Neural cell (in vitro differentiated cells): ENCODE measurements at regions not wholly inside any gene's neighbourhood (a gene's known extent, or its start where the extent isn't known, plus 50 kb on each side); places are given as distances from the start of the nearest gene placed in this dataset.
"Not testable (repeated sequence)": the region's sequence is repeated elsewhere in the genome, so short reads cannot be mapped to it uniquely, and the experiment has no call there.

Experiments
- H2AFZ ChIP-seq: fragments of 200-600, 300-800 bp; sonication (generic), shearing (Covaris generic); 2 replicates; pipeline ENCODE4 v1.6.0; 2014; ENCODE audit warnings: low read depth, mild to moderate bottlenecking, antibody characterized with exemption, low read length, moderate library complexity
- H3F3A ChIP-seq: fragments of 200-600 bp; shearing (Covaris generic); 2 replicates; pipeline ENCODE4 v1.6.1; 2016; ENCODE audit warnings: mild to moderate bottlenecking, moderate library complexity, mixed read lengths, antibody characterized with exemption, low read length; ENCODE audit not compliant: insufficient read depth, poor library complexity, severe bottlenecking
- H3K27ac ChIP-seq: fragments of 200-600, 300-800 bp; sonication (generic), shearing (Covaris generic); 2 replicates; pipeline ENCODE4 v1.5.1; 2014; ENCODE audit warnings: mild to moderate bottlenecking, low read length, moderate library complexity
- H3K27me3 ChIP-seq: fragments of 300-800, 200-600 bp; sonication (generic), shearing (Covaris generic); 2 replicates; pipeline ENCODE4 v1.6.0; 2014; ENCODE audit warnings: mild to moderate bottlenecking, low read depth, low read length, moderate library complexity; ENCODE audit not compliant: insufficient read depth
- H3K36me3 ChIP-seq: fragments of 300-800, 200-600 bp; sonication (generic), shearing (Covaris generic); 2 replicates; pipeline ENCODE4 v1.5.1; 2014; ENCODE audit warnings: mild to moderate bottlenecking, antibody characterized with exemption, low read length, moderate library complexity; ENCODE audit not compliant: insufficient read depth
- H3K4me2 ChIP-seq: fragments of 300-800, 200-600 bp; sonication (generic), shearing (Covaris generic); 2 replicates; pipeline ENCODE4 v1.6.0; 2014; ENCODE audit warnings: mild to moderate bottlenecking, low read length
- H3K4me3 ChIP-seq: fragments of 300-800, 200-600 bp; sonication (generic), shearing (Covaris generic); 2 replicates; pipeline ENCODE4 v1.5.1; 2014; ENCODE audit warnings: mild to moderate bottlenecking, low read length, moderate library complexity
- H3K79me2 ChIP-seq: fragments of 200-600 bp; shearing (Covaris generic); replicated peaks from 2 replicates; pipeline ENCODE4 v1.6.0; 2014; ENCODE audit warnings: mild to moderate bottlenecking, low read length, moderate library complexity; ENCODE audit not compliant: insufficient read depth
- H3K9ac ChIP-seq: fragments of 300-800, 200-600 bp; sonication (generic), shearing (Covaris generic); 2 replicates; pipeline ENCODE4 v1.6.1; 2016; ENCODE audit warnings: mild to moderate bottlenecking, low read length, mixed read lengths
- H3K9me2 ChIP-seq: fragments of 200-600 bp; shearing (Covaris generic); 2 replicates; pipeline ENCODE4 v1.6.1; 2016; ENCODE audit warnings: mild to moderate bottlenecking, low read length, mixed read lengths; ENCODE audit not compliant: insufficient read depth
- H3K9me3 ChIP-seq: fragments of 200-600, 300-800 bp; sonication (generic), shearing (Covaris generic); 2 replicates; pipeline ENCODE4 v1.6.1; 2016; ENCODE audit warnings: mild to moderate bottlenecking, mixed run types, low read length, moderate library complexity, mixed read lengths
- H4K20me1 ChIP-seq: fragments of 200-600 bp; shearing (Covaris generic); 2 replicates; pipeline ENCODE4 v1.6.1; 2016; ENCODE audit warnings: mild to moderate bottlenecking, mixed run types; ENCODE audit not compliant: insufficient read depth
- CTCF ChIP-seq: fragments of 450-650 bp; IDR thresholded peaks from 2 replicates; pipeline ENCODE4 v1.5.1; 2014; ENCODE audit warnings: antibody characterized with exemption, mild to moderate bottlenecking, moderate library complexity; ENCODE audit not compliant: poor library complexity, severe bottlenecking
- EP300 ChIP-seq: fragments of 450-650 bp; conservative IDR thresholded peaks from 2 replicates; pipeline ENCODE4 v1.6.1; 2014; ENCODE audit warnings: antibody characterized with exemption, mild to moderate bottlenecking, moderate library complexity; ENCODE audit not compliant: poor library complexity, severe bottlenecking
- EZH2 ChIP-seq: fragments of 200-600, 300-800 bp; shearing (Covaris generic), sonication (generic); IDR thresholded peaks from 2 replicates; pipeline ENCODE4 v1.6.1; 2014; ENCODE audit warnings: antibody characterized with exemption, low read length, borderline replicate concordance, mild to moderate bottlenecking; ENCODE audit not compliant: insufficient read depth, poor library complexity, severe bottlenecking
- MXI1 ChIP-seq: fragments of 450-650 bp; conservative IDR thresholded peaks from 2 replicates; pipeline ENCODE4 v1.6.1; 2014; ENCODE audit warnings: antibody characterized with exemption, mild to moderate bottlenecking; ENCODE audit not compliant: poor library complexity, severe bottlenecking
- POLR2AphosphoS5 ChIP-seq: IDR thresholded peaks from 2 replicates; pipeline ENCODE4 v1.6.1; 2012
- RAD21 ChIP-seq: fragments of 450-650 bp; conservative IDR thresholded peaks from 2 replicates; pipeline ENCODE4 v1.6.1; 2014; ENCODE audit warnings: antibody characterized with exemption, mild to moderate bottlenecking, moderate library complexity
- REST ChIP-seq: IDR thresholded peaks from 2 replicates; pipeline ENCODE4 v1.6.1; 2012; ENCODE audit warnings: borderline replicate concordance
- SMC3 ChIP-seq: fragments of 450-650 bp; conservative IDR thresholded peaks from 2 replicates; pipeline ENCODE4 v1.6.1; 2014; ENCODE audit warnings: antibody characterized with exemption, mild to moderate bottlenecking, moderate library complexity; ENCODE audit not compliant: poor library complexity
- TAF1 ChIP-seq: IDR thresholded peaks from 2 replicates; pipeline ENCODE4 v1.6.1; 2012; ENCODE audit warnings: low read depth

GRCh38 chr5:69011910-69012309 lies 81.9 kb upstream of the SLC30A5 start:
- H3K4me2 ChIP-seq: no peak overlapping the region
- no peak overlapping the region for H2AFZ ChIP-seq
- no peak for TF ChIP-seq EZH2
- TF ChIP-seq RAD21: no peak
- no peak for TF ChIP-seq MXI1
- TF ChIP-seq REST: no peak
- no peak for TF ChIP-seq SMC3
- TF ChIP-seq EP300: no peak
- TF ChIP-seq POLR2AphosphoS5: no peak
- no peak for TF ChIP-seq CTCF
- TF ChIP-seq TAF1: no peak
- H3K36me3 ChIP-seq: no peaks in the 10 kb centered on the region
- H4K20me1 ChIP-seq: no peaks in the 10 kb centered on the region
- no peaks in the 10 kb centered on the region for H3K27me3 ChIP-seq
- H3K79me2 ChIP-seq: no peaks in the 10 kb centered on the region
- no peak overlapping the region for H3K4me3 ChIP-seq
- no peaks in the 10 kb centered on the region for H3K9me2 ChIP-seq
- no peak overlapping the region for H3K27ac ChIP-seq
- no peaks in the 10 kb centered on the region for H3K9me3 ChIP-seq
- no peaks in the 10 kb centered on the region for H3F3A ChIP-seq
- no peak overlapping the region for H3K9ac ChIP-seq

- no peaks in the 10 kb centered on the region for H3K27me3 ChIP-seq
- no peaks in the 10 kb centered on the region for H3K36me3 ChIP-seq
- TF ChIP-seq MXI1 (no peak), TAF1 (no peak), SMC3 (no peak), POLR2AphosphoS5 (no peak), RAD21 (no peak), REST (no peak), EP300 (no peak)
- no peaks in the 10 kb centered on the region for H3K9me2 ChIP-seq
- H3F3A ChIP-seq: no peaks in the 10 kb centered on the region
- H3K27ac ChIP-seq: no peak overlapping the region
- H3K9me3 ChIP-seq: no peaks in the 10 kb centered on the region
- H3K79me2 ChIP-seq: no peaks in the 10 kb centered on the region
- no peak overlapping the region for H3K4me2 ChIP-seq
- H3K4me3 ChIP-seq: no peak overlapping the region
- no peak overlapping the region for H3K9ac ChIP-seq
- H2AFZ ChIP-seq: no peak overlapping the region
- no peaks in the 10 kb centered on the region for H4K20me1 ChIP-seq
Measured at GRCh38 chr5:69013481-69013880, 80.3 kb upstream of the SLC30A5 start.

- H3K4me2 ChIP-seq, H3K9ac ChIP-seq, H3K36me3 ChIP-seq, H3K79me2 ChIP-seq, H3K9me3 ChIP-seq, H3K4me3 ChIP-seq, H4K20me1 ChIP-seq, H3K27me3 ChIP-seq, H2AFZ ChIP-seq, H3F3A ChIP-seq, H3K9me2 ChIP-seq, H3K27ac ChIP-seq: not testable (repeated sequence)
Measured at GRCh38 chr5:69014007-69014406, 79.8 kb upstream of the SLC30A5 start.
